GM21619 (cell line): ENCODE measurements at regions not wholly inside any gene's neighbourhood (a gene's known extent, or its start where the extent isn't known, plus 50 kb on each side); places are given as distances from the start of the nearest gene placed in this dataset.
"Not testable (repeated sequence)": the region's sequence is repeated elsewhere in the genome, so short reads cannot be mapped to it uniquely, and the experiment has no call there.

Experiments used
- ATAC-seq: cut with Tn5 transposase; IDR thresholded peaks from one replicate; pipeline ENCODE4 v1.9.1; 2021; ENCODE audit not compliant: unreplicated experiment

DNA sequence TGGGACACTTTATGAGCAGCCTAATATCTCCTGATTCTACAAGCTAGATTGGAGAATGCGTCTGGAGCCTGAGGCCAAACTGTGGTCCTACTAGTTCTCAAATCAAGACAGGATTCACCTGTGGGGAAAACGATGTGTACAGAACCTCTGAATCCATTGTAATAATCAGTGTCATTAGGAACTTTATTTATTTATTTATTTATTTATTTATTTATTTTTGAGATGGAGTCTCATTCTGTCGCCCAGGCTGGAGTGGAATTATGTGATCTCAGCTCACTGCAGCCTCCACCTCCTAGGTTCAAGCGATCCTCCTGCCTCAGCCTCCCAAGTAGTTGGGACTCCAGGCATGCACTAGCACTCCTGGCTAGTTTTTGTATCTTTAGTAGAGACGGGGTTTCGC is 52.6 kb upstream of the KIF26B start:
- ATAC-seq: not testable (repeated sequence)

DNA sequence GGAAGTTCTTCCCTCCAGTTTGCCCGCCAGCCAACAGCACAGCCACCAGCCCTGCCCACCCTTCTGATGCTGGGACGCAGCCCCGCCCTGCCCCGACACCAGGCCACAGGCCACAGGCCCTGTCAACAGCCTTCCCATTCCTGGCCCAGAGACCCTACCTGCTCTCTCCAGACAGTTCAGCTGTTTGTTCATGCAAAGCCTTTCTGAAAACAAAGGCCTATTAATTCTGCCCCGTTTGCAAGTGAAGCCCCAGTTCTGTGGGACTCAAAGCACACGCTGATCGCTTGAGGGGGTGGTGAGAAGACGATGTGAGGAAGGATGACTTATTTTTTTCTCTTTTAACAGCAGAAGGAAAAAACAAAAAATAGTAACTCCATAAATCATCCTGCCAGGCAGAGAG is 55.4 kb upstream of the KIF26B start:
- no peak for ATAC-seq

DNA sequence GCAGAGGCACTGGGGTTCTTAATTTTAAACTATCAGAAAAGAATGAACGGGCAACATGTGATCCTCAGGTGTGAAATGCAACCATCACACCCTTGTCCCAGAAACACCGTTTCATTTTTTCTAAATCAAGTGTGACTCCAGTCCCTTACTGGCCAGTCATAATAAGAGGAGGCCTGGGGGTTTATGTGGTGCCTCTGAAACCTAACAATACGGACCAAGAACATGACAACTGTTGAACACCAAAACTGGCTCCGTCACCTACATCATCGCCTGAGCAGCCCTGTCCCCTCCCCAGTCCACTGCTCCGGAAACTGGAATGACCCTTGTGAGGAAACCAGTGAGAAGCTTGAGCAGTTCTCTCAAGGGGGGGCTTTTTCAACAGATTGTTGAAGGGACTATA is 55.9 kb upstream of the KIF26B start:
- no peak for ATAC-seq

DNA sequence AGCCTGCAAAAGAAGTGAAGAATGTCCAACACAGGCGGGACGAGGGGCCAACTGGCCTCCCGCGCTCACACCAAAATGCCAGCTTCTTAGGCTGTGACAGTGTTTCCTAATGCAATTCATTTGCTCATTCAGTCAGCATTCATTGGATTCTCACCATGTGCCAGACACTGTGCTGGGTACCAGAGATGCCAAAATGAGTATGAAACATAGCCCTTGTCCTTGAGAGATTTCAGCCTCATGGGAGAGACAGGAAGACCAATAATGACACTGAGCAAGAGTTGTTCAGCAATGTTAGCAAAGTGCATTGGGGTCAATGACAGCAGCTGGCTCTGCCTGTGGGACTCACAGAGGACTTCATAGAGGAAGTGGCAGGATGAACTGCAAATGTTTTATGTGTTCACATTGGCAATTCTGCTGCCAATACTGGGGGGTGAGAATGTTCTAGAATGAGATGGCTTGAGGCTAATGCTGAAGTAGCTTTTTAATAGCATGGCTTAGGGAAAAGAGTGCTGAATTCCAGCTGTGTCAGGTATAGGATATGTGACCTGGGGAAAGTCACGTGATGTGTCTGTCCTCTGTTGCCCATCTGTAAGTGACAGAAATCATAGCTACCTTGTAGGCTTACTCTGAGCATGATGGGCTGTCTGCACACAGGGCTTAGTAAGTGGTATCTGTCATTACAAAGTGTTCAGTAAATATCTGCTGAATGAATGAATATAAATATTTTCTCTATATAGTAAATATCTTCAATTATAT is 58.3 kb upstream of the KIF26B start:
- no peak for ATAC-seq

DNA sequence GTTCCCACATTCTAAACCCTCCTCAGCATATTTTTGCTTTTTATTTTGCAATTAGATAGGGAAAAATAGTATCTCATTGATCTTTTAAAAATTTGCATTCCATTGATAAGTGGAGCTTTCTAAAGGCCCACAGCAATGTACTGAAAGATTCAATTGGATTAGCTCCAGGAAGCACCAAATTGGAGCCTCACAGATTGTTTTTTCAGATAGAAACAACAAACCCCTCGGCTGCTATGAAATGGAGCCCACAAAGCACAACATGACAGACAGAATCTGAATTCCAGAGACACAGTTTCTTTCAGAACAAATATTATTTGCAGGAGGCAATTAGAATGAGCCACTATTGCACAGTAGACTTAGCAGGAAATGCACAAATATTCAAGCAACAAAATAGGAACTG is 58.9 kb upstream of the KIF26B start:
- ATAC-seq: no peak

DNA sequence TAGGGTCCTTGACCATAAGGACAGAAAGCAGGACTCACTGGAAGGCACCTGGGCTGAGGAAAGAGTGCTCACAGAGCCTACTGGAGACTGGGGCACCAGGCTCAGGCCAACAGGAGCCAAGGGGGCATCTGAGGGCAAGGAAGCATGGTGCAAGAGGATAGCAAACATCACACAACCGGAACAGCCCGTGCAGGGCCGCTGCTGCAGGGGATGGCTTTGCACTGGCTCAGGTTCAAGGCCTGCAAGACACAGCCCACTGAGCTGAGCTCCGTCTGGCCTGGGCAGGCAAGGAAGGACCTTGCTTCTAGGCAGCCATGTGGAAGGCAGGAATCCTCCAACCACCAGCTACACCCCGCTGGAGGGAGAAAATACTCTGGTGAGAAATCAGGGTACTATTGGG is 59.8 kb upstream of the KIF26B start:
- no peak for ATAC-seq

DNA sequence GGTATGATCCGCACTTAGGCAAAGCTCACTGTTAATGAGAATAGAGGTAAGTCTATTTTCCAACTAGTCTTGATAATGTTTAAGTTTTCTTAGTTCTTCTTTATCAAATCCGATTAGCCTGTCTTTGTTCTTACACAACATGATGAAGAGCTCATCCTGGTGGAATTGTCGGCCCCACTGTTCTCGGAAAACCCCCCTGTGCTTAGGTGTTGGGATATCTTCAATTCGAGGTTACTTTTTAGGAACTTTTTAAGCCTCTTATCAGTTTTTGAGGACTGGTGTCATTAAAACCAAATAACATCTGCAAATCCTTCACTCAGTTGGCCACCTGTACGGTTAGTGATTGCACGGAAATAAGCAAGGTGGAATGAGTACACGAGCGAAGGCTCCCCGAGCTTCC is 60.7 kb upstream of the KIF26B start:
- no peak for ATAC-seq

DNA sequence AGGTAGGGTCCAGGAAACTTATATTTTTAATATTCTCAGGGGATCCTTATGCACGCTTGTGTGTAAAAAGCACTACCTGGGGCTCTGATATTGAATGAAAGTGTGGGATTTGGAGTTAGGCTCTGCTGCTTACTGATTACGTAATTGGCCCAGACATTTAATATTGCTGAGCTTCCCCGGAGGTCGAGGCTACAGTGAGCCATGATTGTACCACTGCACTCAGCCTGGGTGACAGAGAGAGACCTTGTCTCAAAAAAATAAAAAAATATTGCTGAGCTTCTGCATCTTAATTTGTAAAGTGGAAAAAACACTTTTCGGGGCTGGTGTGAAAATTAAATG is 62.2 kb upstream of the KIF26B start:
- ATAC-seq: no peak

DNA sequence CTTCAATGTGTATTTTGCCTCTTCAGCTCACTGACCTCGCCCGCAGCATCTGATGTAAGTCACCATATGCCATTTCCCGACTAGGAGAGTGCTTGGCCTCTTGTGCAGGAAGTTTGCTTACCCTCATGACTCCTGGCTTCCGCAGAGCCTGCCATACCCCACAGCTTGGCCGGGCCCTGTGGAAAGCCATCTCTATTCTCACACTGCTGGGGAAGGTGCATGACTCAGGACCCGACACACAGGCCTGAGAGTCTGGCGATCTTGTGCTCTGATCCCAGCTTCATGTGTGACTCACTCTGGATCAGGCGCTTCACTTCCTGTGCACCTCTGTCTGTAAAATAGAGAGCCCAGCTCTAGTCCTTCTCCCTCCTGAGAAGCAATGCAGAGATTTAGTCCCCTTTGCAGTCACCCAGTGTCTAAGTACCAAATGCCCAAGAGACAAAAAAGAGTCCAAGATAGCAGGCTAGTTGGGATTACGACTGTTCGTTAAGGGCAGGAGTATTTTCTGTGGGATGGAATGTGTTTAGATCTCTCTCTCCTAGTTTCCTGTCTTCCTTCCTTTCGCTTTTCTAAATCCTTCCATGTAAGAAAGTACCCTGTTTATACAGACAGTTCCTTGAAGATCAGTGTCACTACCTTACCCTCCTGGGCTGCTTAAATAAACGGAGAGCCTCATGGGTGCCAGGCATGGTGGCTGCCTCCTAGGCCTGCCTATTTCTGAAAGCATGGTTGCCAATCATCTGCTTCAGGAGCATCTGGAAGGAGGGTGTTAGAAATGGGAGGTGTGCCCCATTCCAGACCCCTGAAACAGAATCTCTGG is 62.8 kb upstream of the KIF26B start:
- ATAC-seq: no peak

DNA sequence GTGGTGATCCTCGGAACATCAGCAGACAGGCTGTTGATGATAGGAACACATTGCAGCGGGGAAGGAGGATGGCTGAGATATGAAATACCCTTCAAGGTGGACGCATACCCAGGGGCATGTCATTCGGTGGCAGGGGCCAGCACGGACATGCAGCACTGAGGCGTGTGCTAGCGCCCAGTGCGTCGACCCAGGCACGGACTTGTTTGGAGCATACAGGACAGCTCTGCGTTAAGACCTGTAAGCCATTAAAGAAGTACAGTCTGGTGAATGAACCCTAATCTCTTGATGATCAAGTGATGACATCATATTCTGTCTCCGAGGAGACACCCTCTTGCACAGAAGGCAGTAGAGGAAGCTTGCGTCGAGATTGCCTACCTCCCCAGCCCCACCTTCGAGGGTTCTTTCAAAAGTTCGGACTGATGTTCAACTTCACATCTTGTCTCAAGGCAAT is 63.6 kb upstream of the KIF26B start:
- no peak for ATAC-seq

DNA sequence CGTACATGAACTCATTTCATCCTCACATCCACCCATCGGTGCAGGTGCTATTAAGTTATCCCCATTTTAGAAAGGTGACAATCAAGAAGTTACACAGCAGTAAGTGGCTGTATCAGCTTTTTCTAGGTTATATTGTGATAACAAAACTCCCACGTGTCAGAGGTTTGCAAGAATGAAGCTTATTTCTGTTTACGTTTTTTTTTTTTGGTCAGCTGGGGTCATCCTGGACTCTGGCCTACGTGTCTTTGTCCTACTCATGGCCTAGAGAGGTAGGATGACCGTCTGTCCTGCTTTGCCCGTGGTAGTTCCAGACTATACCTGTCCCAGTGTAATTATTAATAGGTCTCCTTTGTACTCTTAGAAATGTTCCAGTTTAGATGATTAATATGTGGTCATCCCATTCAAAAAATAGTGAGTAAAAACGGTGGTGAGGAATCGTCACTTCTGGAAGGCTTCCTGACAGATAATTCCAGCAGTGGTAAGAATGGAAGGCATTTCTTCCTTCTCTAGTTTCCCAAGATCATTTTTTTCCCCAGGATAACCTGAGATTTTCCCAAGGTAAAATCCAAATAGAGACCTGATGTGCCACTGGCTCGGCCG is 64.2 kb upstream of the KIF26B start:
- ATAC-seq: no peak

DNA sequence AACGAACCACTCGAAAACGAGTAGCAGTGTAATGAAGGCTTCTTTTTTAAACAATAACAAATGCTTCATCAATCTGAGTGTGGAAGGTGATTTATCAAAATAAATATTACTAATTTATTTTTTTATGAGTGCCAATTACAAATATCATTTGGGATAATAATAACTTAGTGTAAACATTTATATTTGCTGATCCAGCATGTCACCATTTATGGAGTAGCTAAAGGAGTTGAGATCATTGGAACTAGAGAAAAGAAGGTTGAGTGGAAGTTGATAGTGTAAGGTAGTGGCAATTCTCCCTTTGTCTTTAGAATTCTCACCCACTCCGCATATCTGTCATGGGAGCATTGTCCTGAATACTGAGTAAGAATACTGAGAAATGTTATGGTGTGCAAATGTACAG is 67.1 kb upstream of the KIF26B start:
- no peak for ATAC-seq

DNA sequence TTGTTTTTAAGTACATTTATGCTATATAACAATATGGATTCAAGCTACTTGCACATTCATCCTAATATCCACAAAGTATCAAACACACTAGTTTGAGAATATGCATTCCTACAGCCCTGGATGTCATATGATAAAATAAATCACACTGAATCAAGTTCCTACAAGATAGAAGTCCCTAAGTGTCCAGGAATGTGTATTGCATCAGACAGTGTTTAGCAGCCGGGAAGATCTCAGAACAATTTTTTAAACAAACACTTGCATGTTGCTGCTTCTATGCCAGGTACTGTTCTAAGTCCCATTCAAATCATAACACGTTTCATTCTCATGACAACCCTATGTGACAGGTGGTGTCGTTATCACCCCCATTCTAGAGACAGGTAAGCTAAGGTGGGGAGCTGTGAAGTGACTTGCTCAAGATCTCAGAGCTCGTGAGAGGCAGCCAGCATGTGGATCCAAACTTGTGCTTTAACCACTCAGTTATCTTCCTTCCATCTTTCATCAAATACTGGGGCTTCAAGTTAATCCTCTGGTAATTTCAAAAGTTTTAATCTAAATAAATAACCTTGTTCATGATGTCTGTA is 68.3 kb upstream of the KIF26B start:
- ATAC-seq: no peak

DNA sequence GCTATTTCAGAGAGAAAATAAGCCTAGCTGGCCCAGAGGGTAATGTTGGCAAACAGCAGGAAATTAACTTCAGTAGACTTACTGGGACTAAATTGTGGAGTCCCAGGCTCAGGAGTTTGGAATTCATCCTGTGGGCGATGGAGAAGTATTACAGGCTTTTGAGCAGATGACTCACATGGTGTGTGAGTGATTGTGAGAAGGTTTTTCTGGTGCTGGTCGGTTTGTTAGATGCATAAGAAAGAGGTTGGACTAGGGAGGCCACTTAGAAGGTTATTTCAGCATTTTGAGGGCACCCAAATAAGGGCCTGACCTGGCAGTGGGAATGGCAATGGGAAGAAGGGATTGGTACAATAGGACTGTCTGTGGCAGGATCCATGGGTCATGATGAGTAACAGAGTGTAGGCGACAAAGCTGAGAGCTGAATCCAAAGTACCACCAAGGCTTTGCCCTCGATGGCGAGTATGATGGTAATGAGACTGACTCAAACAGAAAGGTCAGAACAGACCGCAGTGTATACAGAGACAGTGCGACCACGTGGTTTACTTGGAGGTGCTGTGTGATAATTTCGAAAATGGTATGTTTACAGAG is 69.2 kb upstream of the KIF26B start:
- ATAC-seq: peak; percentile 92

DNA sequence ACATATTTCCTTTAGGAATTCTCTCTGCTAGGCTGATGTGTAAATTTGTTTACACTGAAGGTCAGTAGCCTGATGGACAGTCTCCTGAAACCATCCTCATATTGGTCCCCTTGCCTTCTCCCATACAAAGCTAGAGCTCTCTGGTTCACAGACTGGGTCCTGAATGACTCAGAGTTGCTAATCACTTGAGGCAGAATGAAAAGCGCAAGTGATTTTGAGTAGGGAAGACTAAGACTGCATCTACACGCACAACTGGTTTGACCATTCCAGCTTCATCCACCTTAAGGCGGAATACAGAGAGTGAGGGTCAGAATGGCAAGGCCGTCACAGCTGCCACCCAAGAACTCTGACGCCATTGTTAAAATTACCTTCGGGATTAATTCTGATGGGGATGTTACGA is 70.2 kb upstream of the KIF26B start:
- no peak for ATAC-seq

DNA sequence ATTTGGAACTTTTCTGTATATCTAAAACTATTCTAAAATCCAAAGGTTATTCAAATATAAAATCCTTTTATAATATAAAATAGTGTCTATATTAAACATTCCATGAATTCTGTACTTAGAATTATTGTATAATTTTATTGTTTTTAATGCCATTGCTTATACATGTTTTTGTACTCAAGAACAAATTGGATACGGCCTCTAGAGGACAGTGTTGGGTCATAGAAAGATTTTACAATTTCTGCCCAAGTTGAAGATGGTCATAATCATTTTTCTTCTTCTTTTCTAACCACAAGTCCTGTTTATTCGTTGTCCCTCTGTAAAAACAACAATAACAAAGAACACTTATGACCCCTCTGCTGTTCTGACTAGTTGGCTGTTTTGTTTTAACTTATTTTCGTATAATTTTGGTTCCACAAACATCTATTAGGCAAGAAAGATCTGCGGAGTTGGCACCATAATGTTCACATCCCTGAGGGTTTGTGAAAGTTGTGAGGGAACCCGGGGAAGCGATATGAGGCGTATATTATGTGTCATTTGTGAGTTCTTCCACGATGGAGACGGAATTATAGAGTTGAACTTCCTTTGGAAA is 75.7 kb upstream of the KIF26B start:
- no peak for ATAC-seq

DNA sequence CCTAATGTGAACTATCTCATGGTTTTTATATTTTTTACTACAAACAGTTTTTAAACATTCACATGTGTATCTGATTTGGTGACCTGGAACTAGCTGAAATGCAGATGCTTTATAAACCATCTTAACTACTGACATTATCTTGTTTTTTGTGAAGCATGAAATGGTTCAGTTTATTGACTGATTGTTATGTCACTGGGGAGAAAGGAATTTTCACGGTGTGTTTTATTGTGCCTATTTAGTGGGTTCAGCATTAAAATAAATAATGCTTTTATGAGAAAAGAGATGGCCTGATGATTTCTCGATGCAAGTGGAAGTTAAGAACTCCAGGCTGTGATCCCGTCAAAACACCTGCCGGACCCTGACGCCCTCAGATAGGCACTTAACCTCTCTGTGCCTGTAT is 79.9 kb upstream of the KIF26B start:
- no peak for ATAC-seq

DNA sequence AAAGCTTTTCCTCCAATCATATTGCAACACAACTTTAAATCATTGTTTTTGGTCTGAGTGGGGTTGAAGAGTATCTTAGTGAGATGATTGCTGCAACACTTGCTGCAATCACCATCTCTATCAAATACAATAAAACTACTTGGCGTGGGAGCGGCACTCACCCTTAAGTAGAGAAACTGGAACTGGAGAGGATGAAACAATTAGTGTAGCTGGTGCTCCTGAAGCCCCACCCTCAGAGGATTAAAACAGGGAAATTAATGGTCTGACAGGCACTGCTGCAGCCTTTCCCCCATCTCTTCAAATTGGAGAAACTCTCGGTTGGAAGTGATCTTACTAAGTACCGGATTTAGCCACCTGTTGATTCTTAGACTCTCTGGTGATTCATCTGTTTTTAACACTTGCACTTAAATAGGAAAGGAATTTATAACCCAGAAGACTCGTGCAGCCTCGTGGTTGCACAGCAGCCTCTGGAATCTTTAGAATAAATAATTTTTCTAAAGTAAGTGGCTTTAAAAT is 80.5 kb upstream of the KIF26B start:
- no peak for ATAC-seq

DNA sequence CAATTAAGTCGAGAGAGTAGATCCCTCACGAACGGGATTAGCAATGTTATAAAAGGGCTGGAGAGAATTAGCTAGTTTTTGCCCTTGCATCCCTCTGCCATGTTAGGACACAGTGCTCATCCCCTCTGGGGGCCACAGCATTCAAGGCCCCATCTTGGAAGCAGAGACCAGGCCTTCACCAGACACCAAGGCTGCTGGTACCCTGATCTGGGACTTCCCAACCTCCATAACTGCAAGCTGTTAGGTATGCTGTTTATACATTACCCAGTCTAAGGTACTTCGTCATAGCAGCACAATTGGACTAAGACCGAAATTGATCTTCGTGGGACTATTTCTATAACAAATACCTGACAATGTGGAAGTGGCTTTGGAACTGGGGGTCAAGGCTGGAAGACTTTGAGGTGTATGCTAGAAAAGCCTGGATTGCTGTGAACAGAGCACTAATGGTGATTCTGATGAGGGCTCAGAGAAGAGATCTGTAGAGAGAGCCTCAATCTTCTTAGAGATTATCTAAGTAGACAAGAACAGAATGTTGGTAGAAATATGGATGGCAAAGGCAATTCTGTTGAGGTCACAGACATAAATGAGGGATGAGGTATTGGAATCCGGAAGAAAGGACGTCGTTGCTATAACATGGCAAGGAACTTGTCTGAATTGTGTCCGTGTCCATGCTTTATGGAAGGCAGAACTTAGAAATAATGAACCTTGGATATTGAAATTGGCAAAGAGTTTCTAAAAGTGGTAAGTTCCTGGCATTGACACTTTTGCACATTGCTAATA is 83.8 kb upstream of the KIF26B start:
- no peak for ATAC-seq

DNA sequence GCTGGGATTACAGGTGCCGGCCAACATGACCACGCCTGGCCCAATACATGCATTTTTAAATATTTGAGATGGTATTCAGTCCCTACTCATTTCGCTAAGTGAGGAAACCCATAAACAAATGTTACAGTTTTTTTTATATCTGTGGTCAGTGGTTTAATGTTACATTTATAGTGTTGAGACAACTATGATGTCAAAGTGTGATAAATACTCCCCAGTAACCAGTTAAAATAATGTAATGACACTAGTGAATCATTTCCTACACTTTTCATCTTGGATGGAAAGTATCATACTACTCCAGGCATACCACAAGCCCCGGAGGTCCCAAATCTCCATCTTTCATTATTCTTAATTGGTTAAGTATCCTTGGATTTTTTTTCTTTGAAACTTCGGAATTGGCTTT is 87.5 kb upstream of the KIF26B start:
- ATAC-seq: no peak
